NK-92 treated with Interleukin-12 subunit alpha and Interleukin-12 subunit beta, amount 100 ng/mL, for 24 hours (cell line): ENCODE measurements at regions not wholly inside any gene's neighbourhood (a gene's known extent, or its start where the extent isn't known, plus 50 kb on each side); places are given as distances from the start of the nearest gene placed in this dataset.

ENCODE experiments used
- DNase-seq: peaks from one replicate; lab custom pipeline; 2025; lab: John Stamatoyannopoulos, UW

GRCh38 chr2:177068967-177069366, 143.6 kb upstream of the HNRNPA3 start:
- no peak for DNase-seq

- no peak for DNase-seq
Observed at GRCh38 chr2:177072090-177072489, 140.5 kb upstream of the HNRNPA3 start.

GRCh38 chr2:177073611-177074010, 139.0 kb upstream of the HNRNPA3 start:
- DNase-seq = no peak

GRCh38 chr2:177074099-177074710, 138.4 kb upstream of the HNRNPA3 start:
- no peak for DNase-seq

GRCh38 chr2:177075254-177075653, 137.3 kb upstream of the HNRNPA3 start:
- DNase-seq = no peak

- no peak for DNase-seq
Observed at GRCh38 chr2:177076636-177077179, 135.9 kb upstream of the HNRNPA3 start.

GRCh38 chr2:177077778-177078177, 134.8 kb upstream of the HNRNPA3 start:
- no peak for DNase-seq

- DNase-seq = no peak
Observed at GRCh38 chr2:177078416-177078815, 134.2 kb upstream of the HNRNPA3 start.

GRCh38 chr2:177078855-177079254, 133.7 kb upstream of the HNRNPA3 start:
- DNase-seq = no peak

- DNase-seq = no peak
Observed at GRCh38 chr2:177080746-177081284, 131.8 kb upstream of the HNRNPA3 start.

GRCh38 chr2:177084607-177085006, 128.0 kb upstream of the HNRNPA3 start:
- DNase-seq = no peak

- no peak for DNase-seq
Observed at GRCh38 chr2:177088529-177088928, 124.1 kb upstream of the HNRNPA3 start.

GRCh38 chr2:177090967-177091366, 121.6 kb upstream of the HNRNPA3 start:
- no peak for DNase-seq

- no peak for DNase-seq
Observed at GRCh38 chr2:177093371-177093770, 119.2 kb upstream of the HNRNPA3 start.

- DNase-seq = no peak
Observed at GRCh38 chr2:177098001-177098613, 114.5 kb upstream of the HNRNPA3 start.

- DNase-seq = no peak
Observed at GRCh38 chr2:177101930-177102329, 110.7 kb upstream of the HNRNPA3 start.

- no peak for DNase-seq
Observed at GRCh38 chr2:177106212-177106611, 106.4 kb upstream of the HNRNPA3 start.

GRCh38 chr2:177108890-177109289, 103.7 kb upstream of the HNRNPA3 start:
- DNase-seq = no peak

GRCh38 chr2:177114712-177115111, 97.9 kb upstream of the HNRNPA3 start:
- no peak for DNase-seq

GRCh38 chr2:177117755-177118154, 94.8 kb upstream of the HNRNPA3 start:
- DNase-seq = no peak

GRCh38 chr2:177118636-177119035, 94.0 kb upstream of the HNRNPA3 start:
- no peak for DNase-seq

GRCh38 chr2:177119099-177119498, 93.5 kb upstream of the HNRNPA3 start:
- no peak for DNase-seq

GRCh38 chr2:177123048-177123447, 89.5 kb upstream of the HNRNPA3 start:
- no peak for DNase-seq

- DNase-seq = no peak
Observed at GRCh38 chr2:177124371-177124770, 88.2 kb upstream of the HNRNPA3 start.
